Suppressor macrophage treated with lipopolysaccharide for 1 hour (primary cell): ENCODE measurements at regions not wholly inside any gene's neighbourhood (a gene's known extent, or its start where the extent isn't known, plus 50 kb on each side); places are given as distances from the start of the nearest gene placed in this dataset.
"Not testable (repeated sequence)": the region's sequence is repeated elsewhere in the genome, so short reads cannot be mapped to it uniquely, and the experiment has no call there.

Source experiments
- DNase-seq, 3 donors: peaks; one replicate each; pipeline ENCODE4 v3.0.0-alpha.2; 2020 to 2022

DNA sequence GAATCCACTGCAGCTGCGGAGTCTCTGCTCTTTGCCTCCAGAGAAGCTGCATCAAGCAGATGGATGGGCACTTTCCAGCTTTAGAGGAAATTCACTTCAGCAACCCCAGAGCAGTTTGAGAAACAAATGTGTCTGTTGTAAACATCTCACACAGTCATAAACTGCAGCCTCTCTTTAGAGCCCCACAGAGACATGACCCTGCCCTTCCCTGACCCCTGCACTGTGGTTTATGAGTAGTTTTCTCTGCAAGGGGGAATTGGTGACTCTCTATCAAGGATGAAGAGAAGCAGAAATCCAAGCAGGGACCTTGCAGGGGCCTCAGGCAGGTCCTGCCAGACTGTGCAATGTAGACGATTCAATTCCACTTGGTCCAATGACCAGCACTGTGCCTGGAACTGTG, 160.2 kb downstream of the SH2D4B start:
- DNase-seq = no peak

DNA sequence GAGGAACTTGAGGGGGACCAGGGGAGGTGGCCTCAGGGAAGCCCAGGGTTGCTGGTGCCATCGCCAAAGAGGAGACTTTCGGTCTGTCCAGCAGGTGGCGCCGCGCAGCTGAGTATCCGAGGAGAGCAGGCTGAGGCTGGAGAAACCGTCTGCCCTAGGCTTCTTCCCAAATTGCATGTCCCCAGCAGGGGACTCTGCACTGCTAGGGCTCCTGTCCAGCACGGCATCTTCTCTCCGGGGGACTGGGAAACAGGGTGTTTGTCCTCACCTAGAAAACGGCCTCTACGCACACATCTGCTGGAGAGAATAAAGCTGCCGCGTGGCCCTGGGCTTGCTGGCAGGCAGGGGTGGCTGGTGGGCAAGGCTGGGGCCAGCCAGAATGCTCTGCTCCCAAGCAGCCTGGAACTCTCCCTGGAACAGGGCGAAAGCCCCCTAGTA, 161.9 kb downstream of the SH2D4B start:
- peak; percentile 76 to 90 (median 84) for DNase-seq

DNA sequence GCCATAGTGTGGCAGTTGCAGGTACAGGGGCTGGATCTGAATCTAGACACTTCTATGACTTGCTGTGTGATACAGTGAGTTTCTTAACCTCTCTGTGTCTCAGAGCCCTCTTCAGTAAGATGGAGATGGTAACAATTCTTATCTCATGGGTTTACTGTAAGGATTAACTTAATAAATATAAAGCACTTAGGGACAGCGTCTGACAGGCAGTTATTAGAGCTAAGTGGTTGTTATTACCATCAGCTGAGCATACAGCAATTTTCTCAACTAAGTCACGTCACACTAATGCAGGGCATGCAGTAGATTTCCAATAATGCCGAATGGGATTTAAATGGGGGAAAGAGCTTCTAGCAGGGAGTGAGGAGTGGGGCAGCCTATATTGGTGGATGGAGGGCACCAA, 162.6 kb downstream of the SH2D4B start:
- no peak for DNase-seq

DNA sequence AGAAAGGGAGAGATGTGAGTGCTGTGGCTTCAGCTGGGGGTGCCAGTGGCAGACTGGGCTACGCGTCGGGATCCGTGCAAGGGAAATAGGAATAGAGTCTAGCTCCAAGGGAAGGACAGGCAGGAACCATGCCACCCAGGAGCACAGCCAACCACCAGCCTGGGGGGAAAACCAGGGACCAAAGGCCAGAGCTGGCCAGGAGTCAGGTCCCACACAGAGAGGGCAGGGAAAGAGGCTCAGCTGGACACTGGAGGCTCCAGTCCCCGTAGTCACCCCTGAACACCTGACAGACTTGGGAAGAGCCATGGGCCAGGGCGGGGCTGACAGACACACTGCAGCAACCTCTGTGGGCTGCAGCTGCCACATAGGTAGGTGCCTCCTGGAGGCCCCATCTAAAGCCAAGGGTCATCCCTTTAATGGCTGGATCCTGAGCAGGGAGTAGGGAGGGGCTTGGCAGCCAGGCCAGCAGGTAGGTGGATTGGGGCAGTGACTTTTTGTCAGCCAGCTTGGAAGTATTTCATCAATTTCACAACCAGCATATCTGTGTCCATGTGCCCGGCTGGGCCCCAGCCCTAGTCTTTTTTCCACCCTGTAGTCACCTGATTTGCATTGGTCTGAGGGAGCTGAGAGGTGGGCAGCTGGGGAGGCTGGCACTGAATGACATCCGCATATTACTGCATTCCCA, 163.2 kb downstream of the SH2D4B start:
- no peak for DNase-seq

DNA sequence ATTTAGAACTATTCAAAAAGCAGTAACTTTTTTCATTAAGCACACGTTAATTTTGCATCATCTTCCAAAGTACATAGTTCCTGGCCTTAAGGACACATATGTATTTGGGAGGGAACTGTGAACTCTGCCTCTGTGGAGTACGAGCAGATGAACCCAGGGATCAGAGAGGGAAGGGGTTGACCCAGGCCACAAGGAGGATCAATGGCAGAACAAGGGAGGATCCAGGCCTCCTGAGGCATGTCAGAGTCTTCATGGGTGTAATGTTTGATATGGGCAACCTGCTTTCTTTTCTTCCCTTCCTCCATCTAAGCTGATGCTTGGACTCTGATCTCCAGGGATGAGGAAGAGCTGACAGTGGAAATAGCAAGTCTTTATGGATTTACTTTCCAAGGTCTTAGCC, 164.0 kb downstream of the SH2D4B start:
- no peak for DNase-seq

DNA sequence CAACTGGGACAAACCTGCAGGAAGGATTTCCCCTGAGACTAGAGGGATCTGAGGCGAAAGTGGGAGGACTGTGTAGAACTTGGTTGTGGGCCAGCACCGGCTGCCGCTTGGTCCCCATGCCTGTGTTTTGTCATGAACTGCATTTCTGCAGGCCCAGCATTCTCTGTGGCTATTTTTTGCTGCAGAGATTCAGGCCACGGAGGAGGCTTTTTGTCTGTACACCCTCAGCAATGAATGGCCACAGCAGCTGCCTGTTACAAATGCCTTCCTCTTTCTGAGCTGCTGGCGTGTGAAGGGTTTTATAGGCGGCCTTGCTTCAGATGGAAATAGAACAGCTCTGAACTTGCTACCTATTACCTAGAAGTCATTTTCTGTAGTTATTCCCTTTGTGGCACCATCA, 164.4 kb downstream of the SH2D4B start:
- DNase-seq = no peak

DNA sequence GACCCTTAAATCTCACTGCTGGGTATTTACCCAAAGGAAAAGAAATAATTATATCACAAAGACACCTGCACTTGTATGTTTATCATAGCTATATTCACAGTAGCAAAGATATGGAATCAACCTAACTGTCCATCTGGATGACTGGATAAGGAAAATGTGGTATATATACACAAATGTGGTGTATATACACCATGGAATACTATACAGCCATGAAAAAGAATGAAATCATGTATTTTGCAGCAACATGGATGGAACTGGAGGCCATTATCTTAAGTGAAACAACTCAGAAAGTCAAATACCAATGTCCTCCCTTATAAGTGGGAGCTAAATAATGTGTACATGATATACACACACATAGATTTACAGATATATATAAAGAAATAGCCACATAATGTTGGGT, 168.2 kb downstream of the SH2D4B start:
- DNase-seq = no peak

DNA sequence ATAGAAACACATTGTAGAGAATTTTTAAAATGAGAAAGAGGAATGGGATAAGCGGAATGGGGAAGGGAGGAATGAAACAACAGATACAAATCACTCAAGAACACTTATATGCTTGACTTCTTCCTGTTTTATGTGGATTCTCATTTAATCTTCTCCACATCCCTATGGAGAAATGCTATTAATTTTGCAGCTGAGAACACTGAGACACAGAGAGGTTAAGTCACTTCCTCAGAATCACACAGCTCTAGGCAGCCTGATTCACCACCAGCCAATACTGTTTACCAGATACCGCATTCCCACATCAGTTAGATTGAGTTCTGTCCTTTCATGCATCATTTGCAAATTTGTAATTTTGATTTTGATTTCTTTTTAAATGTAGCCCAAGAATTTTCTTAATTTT, 170.5 kb downstream of the SH2D4B start:
- DNase-seq = no peak

DNA sequence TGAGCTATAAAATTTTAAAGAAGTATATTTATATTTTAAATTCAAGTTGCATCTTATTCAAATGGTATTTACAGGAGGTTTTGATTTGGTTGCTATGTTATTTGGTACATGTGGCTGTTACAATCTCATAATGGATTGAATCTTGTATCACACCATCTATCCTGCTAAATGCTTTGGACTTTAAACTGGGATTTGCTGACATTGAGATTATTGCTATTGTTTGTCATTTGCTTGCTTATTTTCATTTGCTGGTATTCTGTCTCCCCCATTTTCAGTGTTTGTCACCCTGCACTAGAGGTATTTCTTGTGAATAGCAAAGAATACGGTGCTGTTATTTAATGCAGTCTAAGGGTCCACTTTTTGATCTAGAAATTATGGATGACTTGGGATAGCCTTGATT, 171.1 kb downstream of the SH2D4B start:
- no peak for DNase-seq

DNA sequence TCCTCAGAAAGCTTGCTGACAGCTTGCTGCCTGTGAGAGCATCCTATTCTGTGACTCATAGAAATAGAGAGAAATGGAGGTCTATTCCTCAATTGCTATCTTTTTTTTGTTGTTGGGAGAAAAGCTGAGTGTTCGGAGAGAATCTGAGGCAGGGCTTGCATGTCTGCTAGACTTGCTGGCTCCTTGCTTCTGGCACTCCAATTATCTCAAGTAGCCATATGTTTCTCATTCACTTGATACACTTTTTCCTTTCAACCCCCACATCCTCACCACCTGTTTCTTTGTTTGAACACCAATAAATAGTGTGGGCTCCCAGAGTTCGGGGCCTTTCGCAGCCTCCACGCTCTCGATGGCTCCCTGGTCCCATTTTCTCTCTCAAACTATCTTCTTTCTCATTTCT, 172.2 kb downstream of the SH2D4B start:
- DNase-seq = no peak

DNA sequence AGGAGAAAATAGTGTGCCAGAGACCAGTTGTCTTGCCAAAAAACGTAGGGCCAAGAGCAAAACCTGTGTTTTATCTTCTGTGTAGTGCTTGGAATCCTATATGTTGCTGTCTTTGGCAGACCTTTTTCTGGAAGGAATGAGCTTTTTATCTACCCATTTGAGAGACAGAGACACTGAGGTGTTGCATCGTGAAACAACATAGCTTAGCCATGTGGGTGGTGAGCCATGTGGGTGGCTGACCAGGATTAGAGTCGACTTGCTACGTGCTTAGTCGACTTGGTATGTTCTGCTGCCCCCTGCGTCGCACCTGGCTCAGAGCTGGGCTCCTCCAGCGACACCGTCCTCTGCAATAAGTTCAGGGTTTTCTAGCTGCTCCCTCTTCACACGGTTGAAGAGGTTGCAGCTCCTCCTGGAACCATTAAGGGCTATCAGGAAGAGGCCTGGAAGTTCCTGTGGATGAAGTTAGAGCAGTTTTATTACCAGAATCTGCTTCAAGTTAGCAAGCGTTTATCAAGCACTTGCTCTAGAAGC, 175.8 kb downstream of the SH2D4B start:
- no peak for DNase-seq

DNA sequence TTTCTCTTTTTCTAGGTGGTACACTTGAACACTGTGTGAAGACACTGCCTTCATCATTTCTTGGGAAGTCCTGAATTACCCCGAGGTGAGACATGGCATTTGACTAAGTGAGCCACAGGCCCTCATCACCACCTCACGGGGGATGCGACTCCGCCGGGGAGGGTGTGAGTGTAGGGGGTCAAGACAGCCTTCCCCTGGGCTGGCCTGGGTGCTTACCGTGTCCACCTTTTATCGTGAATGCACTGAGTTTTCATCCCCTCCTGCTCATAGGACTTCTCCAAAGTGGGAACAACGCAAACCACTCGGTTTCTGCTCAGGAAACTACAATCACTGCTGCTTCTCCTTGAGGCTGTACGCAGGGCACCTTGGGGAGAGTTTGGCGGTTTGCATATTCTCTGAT, 176.9 kb downstream of the SH2D4B start:
- DNase-seq = no peak

DNA sequence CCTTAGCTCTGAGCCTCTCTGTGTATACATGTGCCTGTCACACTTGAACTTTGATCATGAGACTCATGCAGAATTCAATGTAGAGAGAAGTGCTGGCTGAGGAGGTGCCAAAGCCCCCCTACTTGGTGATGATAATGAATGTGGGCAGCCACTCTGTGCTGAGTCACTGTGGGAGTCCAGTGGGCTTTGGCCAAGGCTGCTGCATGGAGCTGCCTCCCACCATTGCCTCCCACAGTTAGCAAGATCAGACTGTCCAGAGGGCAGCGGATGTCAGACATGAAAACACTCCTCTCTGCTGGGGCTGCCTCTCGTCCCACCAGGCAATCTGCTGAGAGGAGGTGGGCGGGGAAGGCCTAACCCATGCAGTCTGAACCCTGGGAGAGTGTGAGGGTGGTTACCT, 180.3 kb downstream of the SH2D4B start:
- DNase-seq = no peak

DNA sequence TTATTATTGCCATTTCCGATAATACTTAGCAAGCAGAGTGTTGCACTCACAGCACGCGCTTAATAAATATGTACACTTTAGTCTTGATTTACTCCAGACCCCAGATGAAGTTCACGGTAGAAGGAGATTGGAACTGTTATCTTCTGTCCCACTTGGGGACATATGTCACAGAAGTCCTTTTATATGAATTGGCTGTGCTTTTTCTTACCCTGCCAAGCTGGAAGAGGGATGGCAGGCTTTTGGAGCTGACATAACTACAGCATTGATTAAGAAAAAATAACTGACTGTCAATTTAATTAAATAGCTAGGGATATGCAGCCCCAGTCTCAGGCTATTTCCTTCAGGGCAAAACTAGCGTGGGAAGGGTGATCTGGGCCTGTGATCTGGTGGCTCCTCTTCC, 182.2 kb downstream of the SH2D4B start:
- no peak for DNase-seq

DNA sequence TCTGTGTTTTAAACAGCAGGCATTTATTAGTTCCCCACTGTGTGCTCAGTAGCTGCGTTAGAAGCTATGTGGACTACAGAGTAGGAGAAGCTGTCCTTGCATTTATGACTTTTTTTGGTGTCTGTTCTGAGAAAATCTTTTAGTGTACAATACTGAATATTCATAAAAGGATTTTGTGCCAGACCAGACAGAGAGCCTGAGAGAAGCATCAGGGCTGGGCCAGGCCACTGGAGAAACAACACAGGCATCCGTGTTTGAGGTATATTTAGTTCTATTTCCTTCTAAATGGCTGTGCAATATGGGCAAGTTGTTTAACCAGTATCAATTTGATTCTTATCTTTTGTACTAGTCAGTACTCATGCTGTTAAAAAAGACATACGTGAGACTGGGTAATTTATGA, 182.8 kb downstream of the SH2D4B start:
- no peak for DNase-seq

DNA sequence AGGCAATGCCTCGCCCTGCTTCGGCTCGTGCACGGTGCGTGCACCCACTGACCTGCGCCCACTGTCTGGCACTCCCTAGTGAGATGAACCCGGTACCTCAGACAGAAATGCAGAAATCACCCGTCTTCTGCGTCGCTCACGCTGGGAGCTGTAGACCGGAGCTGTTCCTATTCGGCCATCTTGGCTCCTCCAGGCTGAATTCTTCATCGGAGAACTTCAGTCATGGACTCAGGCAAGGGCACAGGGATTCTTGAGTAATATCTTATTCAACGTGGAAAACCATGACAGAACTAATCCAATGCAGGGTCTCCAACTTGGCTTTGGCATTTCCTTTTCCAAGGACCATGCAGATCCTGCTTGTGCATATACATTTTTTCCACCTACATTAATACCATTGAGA, 190.7 kb downstream of the SH2D4B start:
- DNase-seq = not testable (repeated sequence)

DNA sequence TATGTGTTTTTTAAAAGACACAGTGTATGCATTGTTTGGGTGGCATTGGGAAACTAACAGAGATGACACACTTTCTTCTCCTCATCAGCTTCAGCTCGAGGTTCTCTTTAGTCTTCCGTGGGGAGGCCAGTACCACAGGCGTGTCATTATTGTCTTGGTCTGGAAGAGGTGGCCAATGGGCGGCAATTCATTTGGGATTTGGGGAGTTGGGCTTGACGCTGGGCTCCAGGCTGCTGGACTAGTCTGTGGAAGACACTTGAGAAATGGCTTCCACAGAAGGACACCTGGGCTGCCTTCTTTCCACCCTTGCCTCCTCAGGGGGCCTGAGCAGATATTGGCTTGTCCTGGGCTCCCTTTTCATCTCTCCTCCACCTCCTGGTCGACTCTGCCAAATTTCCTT, 192.2 kb downstream of the SH2D4B start:
- DNase-seq = no peak

DNA sequence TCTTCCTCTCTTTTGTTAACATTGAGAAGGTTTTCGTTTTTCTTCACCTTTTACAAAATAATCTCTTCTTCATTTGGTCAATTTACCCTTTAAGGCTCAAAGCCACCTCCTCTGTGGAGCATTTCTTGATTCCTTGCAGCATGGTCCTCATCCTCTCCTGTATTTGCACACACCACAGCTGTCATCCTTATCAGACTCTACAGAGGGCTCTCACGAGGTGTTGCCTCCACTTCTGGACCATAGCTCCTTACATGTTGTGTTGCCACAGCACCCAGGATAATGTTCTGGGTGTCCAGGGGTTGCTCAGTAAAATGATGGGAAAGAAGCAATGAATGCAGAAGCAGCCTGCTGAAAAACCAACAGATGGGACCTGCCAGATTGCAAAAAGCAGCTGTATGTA, 192.8 kb downstream of the SH2D4B start:
- DNase-seq = no peak

DNA sequence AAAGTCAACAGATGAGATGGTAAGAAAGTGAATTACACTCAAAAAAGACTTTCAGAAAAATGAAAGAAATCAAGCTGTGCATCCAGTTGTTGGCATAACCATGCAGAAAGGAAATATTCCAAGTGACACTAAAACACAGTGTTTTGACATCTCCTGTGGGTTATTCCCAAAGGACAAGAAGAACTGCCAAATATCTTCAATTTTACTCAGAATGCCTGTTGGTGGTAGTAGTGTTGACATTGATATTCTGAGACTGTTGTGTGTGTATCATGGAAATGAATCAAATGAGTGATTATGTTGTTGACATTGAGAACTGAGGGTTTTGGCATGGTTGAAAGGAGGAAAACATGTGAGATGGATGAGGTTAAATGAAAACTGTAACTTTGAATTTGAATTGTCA, 196.9 kb downstream of the SH2D4B start:
- no peak for DNase-seq

DNA sequence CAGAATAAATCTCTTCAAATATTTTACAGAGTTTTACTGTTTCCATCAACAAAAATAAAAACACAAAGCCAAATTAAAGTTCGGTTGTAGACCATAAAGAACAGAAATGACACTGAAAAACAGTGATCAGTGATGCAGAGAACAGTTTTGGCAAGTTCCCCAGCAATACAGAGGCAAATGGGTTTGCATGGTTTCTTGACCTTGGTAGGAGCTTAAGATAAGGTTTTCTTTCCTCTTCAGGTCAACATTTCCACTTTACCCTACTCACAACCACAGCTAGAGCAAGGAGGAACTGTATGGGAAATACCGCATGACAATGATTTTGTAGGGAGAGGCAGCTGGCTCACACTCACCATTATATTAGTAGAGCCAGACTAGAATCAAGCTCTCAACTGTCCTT, 199.5 kb downstream of the SH2D4B start:
- no peak for DNase-seq

DNA sequence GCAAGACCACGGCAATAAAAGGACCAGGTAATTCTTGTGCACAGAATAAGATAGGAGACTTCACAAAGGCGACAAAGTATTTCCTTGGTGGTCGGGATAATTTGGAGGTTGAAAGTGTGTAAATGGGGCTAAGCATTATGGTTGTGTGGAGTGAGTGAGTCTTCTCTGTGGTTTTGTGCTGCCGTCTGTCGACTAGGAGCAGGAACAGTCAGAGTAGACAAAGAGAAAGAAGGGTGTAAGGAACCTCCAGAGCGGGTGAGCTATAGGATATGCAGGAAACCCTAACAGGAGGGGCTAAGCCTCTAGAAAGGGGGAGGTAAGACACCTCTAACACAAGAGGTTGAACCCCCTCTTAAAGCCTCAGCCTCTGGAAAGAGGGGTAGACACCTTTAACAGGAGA, 201.6 kb downstream of the SH2D4B start:
- no peak for DNase-seq

DNA sequence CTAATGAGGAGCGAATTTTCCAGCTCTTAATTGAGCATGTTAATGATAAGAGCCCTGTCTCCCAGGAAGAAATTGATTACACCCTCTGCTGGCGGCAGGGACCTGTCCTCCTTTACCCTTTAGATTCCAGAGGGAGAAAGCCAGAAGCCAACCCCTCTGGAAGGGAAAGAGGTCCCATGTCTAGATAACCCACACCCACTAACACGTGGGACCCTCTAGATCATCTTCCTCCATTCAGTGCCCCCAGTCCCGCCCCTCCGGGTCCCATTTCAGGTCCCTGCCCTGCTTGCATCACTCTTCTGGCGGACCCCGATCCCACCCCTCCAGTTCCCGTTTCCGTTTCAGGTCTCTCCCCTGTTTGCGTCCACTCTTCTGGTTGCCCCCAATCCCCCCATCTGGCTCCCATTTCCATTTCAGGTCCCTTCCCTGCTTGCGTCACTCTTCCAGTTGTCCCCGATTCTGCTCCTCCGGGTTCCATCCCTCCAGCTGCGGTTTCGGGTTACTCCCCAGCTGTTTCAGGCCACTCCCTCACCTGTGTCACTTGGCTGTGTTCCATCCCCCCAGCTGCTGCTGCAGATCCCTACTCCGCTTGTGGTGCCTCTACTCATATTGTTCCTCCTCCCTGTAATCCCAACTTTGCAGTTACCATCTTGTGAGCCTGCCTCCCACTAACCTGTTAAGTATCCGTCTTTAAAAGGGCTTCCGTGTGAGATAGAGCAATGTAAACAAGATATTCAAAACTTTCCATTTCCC, 202.4 kb downstream of the SH2D4B start:
- DNase-seq = no peak

DNA sequence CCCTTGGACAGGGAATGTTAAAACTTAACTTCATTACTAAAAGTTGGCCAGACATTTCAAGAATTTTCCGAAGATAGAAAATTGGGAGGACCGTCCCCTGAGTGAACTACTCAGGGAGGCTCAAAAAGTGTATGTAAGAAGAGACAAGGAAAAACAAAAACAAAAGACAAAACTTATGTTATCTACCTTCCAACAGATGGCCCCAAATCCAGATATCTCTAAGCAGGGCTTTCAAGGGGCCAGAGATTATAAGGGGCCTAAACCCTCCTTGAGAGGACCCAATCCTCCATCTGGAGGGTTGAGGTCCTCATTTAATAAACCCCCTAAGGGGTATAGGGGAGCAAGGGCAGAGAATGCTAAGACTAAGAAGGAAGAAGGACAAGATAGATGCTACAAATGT, 203.6 kb downstream of the SH2D4B start:
- no peak for DNase-seq

DNA sequence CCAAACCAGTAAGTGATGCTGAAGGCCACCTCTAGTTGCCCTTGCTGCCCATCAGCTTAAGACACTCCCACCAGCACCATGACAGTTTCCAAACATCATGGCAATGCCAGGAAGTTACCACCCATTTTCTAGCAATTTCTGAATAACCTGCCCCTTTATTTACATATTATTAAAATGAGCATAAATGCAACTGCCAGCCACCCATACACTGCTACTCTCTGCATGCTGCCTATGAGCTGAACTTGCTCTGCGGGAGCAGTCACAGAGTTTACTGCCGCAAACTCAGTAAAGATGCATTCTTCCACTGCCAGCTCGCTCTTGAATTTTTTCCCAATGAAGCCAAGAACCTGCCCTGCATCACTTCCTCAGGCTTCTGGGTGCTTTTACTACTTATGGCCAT, 212.6 kb downstream of the SH2D4B start:
- DNase-seq = no peak

DNA sequence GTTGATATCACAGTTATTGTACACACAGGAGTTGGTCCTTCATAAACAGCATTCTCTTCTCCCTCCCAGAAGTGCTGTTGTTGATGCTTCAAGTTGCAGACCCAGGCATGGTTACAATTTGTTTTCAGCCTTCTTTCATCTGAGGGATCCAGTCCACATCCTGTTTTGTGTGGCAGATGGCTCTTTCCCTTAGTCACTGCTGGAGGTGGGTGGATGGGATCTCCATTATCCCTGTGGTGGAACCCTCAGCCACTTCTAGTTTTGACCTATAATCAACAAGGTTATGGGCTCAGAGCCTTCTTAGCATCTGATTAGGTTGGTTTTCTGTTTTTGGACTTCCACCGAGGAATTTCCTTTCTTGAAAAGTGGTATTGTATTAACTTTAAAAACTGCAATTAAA, 214.2 kb downstream of the SH2D4B start:
- no peak for DNase-seq
